Kidney epithelial cell (primary cell): ENCODE measurements at regions not wholly inside any gene's neighbourhood (a gene's known extent, or its start where the extent isn't known, plus 50 kb on each side); places are given as distances from the start of the nearest gene placed in this dataset.

Source experiments
- DNase-seq: peaks from one replicate; pipeline ENCODE4 v3.0.0-alpha.2; 2010; ENCODE audit warnings: low read depth
- H3K27me3 ChIP-seq: 2 replicates; pipeline ENCODE4 v1.6.0; 2011; ENCODE audit warnings: low read length; ENCODE audit not compliant: control insufficient read depth, insufficient read depth
- H3K36me3 ChIP-seq: 2 replicates; pipeline ENCODE4 v1.5.1; 2011; ENCODE audit warnings: low read length; ENCODE audit not compliant: control insufficient read depth, insufficient read depth
- H3K4me3 ChIP-seq: 2 replicates; pipeline ENCODE4 v1.5.1; 2011; ENCODE audit warnings: low read depth, mild to moderate bottlenecking, control low read depth, low read length
- CTCF ChIP-seq: IDR thresholded peaks from 2 replicates; pipeline ENCODE4 v1.5.1; 2011; ENCODE audit warnings: mild to moderate bottlenecking, moderate library complexity, low read length, control low read depth, inconsistent platforms; ENCODE audit not compliant: insufficient read depth, poor library complexity, severe bottlenecking

- no peak for DNase-seq
- no peaks in the 10 kb centered on the region for H3K27me3 ChIP-seq
- no peaks in the 10 kb centered on the region for H3K36me3 ChIP-seq
- no peak for TF ChIP-seq CTCF
- no peak overlapping the region for H3K4me3 ChIP-seq
Observed at GRCh38 chr6:19083801-19084200, 696.7 kb downstream of the RNF144B start.

GRCh38 chr6:19086480-19086879 lies 699.3 kb downstream of the RNF144B start:
- Histone ChIP-seq H3K27me3 (no peaks in the 10 kb centered on the region), H3K36me3 (no peaks in the 10 kb centered on the region), H3K4me3 (no peak overlapping the region)
- TF ChIP-seq CTCF, result no peak
- no peak for DNase-seq

DNA sequence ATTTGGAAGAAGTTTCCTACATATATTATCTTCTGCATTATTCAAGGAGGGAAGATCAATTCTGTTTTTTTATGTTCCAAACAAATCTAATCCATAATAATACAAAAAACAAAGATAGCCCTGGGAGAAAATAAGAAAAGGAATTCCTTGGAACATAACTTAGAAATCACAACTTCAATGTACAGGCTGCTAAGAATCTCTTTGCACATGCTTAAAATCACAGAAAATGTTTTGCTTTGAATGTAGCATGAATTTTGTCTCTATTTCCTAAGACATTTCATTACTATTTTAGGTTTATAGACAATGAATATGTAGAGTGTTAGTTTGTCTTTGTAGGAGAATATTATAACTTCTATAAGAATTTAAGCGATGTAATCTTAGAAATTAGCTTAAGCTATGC lies 700.1 kb downstream of the RNF144B start:
- Histone ChIP-seq H3K4me3 (no peak overlapping the region), H3K36me3 (no peaks in the 10 kb centered on the region), H3K27me3 (no peaks in the 10 kb centered on the region)
- no peak for DNase-seq
- no peak for TF ChIP-seq CTCF

DNA sequence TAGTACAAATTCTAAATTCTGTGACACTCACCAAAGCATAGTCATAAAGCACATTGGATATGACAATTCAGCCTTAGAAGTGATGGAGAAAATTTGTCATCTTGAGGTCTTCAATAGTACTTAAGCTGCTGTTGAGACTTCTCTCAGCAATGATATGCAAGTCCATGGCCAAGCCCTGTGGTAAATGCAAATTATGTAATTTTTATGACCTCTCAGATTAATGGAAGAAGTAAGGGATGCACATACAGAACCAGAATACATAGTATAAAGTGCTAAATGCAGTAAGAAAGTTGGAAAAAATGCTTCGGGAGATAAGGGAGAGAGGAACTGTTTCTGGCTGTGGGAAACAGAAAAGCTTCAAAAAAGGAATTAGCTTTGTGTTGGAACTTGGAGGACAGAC lies 700.7 kb downstream of the RNF144B start:
- no peaks in the 10 kb centered on the region for H3K36me3 ChIP-seq
- TF ChIP-seq CTCF, result no peak
- H3K27me3 ChIP-seq, result no peaks in the 10 kb centered on the region
- no peak for DNase-seq
- H3K4me3 ChIP-seq, result no peak overlapping the region

- TF ChIP-seq CTCF, result no peak
- Histone ChIP-seq H3K36me3 (no peaks in the 10 kb centered on the region), H3K4me3 (no peak overlapping the region), H3K27me3 (no peaks in the 10 kb centered on the region)
- DNase-seq, result no peak
Observed at GRCh38 chr6:19100752-19101151, 713.6 kb downstream of the RNF144B start.

DNA sequence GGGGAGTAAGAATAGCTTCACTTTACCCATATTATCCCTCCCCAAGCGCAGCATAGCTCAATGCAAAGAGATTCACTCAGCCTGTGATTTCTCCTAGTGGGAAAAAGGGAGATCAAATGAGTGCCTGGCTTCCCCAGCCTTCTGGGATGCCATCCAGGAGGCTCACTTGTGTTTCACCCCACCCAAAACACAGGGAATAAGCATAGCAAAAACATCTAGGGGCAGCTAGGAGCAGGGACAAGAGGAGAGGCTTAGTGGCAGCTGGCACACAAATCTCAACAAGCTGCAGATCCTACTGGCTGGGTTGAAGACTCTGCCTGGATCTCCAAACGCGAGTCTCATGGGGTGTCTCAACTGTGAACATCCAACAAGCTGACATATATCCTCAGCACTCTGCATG lies 715.8 kb downstream of the RNF144B start:
- H3K27me3 ChIP-seq, result no peaks in the 10 kb centered on the region
- no peak for TF ChIP-seq CTCF
- DNase-seq, result no peak
- no peaks in the 10 kb centered on the region for H3K36me3 ChIP-seq
- H3K4me3 ChIP-seq, result no peak overlapping the region
